Fibroblast of lung (primary cell): ENCODE measurements at regions not wholly inside any gene's neighbourhood (a gene's known extent, or its start where the extent isn't known, plus 50 kb on each side); places are given as distances from the start of the nearest gene placed in this dataset.

Experiments
- DNase-seq, 2 donors: peaks; one replicate each; pipeline versions ENCODE4 v3.0.0 to v3.0.0-alpha.2; 2010; ENCODE audit warnings: low read depth in 2 of 2
- H2AFZ ChIP-seq: 2 replicates; pipeline ENCODE4 v1.5.1; 2012; ENCODE audit warnings: low read length, control low read depth, inconsistent platforms
- H3K27ac ChIP-seq: 2 replicates; pipeline ENCODE4 v1.5.1; 2011; ENCODE audit warnings: low read length, control low read depth; ENCODE audit not compliant: insufficient read depth
- H3K27me3 ChIP-seq: 2 replicates; pipeline ENCODE4 v1.5.1; 2011; ENCODE audit warnings: mild to moderate bottlenecking, low read length; ENCODE audit not compliant: control insufficient read depth, insufficient read depth
- H3K36me3 ChIP-seq: 2 replicates; pipeline ENCODE4 v1.5.1; 2011; ENCODE audit warnings: low read length; ENCODE audit not compliant: control insufficient read depth, insufficient read depth
- H3K4me1 ChIP-seq: 2 replicates; pipeline ENCODE4 v1.5.1; 2011; ENCODE audit warnings: low read length; ENCODE audit not compliant: control insufficient read depth, insufficient read depth; ENCODE audit errors: extremely low read depth
- H3K4me2 ChIP-seq: 2 replicates; pipeline ENCODE4 v1.5.1; 2011; ENCODE audit warnings: low read length, control low read depth; ENCODE audit not compliant: insufficient read depth; ENCODE audit errors: extremely low read depth
- H3K4me3 ChIP-seq, 4 experiments: fragments of 200-600 bp in 1 of 4; sonication (generic) in 1 of 4; replicated peaks in 1 of 4; 2 replicates each; pipeline ENCODE4 v1.5.1; 2011 to 2016; ENCODE audit warnings: low read length in 4 of 4, low read depth in 3 of 4, mild to moderate bottlenecking in 3 of 4, control low read depth in 2 of 4, inconsistent platforms in 1 of 4, mixed read lengths in 1 of 4; ENCODE audit not compliant: insufficient read depth in 1 of 4; ENCODE audit errors: control extremely low read depth in 1 of 4
- H3K79me2 ChIP-seq: 2 replicates; pipeline ENCODE4 v1.5.1; 2012; ENCODE audit warnings: mild to moderate bottlenecking, low read length, inconsistent platforms; ENCODE audit not compliant: control insufficient read depth, insufficient read depth
- H3K9ac ChIP-seq: 2 replicates; pipeline ENCODE4 v1.5.1; 2011; ENCODE audit warnings: mild to moderate bottlenecking, low read length, control low read depth; ENCODE audit not compliant: insufficient read depth
- H3K9me3 ChIP-seq: 2 replicates; pipeline ENCODE4 v1.5.1; 2012; ENCODE audit warnings: low read depth, low read length; ENCODE audit not compliant: control insufficient read depth, insufficient read depth
- H4K20me1 ChIP-seq: 2 replicates; pipeline ENCODE4 v1.5.1; 2011; ENCODE audit warnings: low read length; ENCODE audit not compliant: control insufficient read depth, insufficient read depth; ENCODE audit errors: extremely low read depth
- EZH2 ChIP-seq: IDR thresholded peaks from 2 replicates; pipeline ENCODE4 v1.5.1; 2012; ENCODE audit warnings: low read length, control low read depth, mild to moderate bottlenecking; ENCODE audit errors: missing control alignments
- TF ChIP-seq, protein P1 (sequence below), 2 donors: IDR thresholded peaks in 1 of 2; conservative IDR thresholded peaks in 1 of 2; 1 replicate in 1 of 2; 2 replicates in 1 of 2; pipeline ENCODE4 v1.5.1; 2011 to 2012; ENCODE audit warnings: low read length in 2 of 2, control low read depth in 1 of 2, inconsistent platforms in 1 of 2, low read depth in 1 of 2, mild to moderate bottlenecking in 1 of 2

DNA sequence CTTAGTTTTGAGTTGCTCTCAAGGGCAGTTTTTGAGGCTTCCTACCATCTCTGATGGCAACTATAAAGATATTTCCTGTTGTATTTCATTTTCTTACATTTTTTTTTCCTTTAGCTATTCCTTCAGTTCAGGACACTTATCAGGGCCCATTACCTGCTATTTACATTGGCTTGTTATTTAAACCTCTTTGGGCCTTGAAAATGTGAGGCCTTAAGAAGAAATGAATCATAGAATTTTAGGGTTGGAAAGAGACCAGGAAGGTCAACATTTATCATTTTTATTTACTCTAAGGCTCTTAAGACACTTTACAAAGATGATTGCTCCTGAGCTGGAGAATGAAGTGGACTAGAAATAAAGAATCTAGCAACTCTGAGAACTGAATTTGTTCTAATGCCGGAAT is 335.2 kb downstream of the DTWD2 start:
- no peaks in the 10 kb centered on the region for H3K9me3 ChIP-seq
- H3K27me3 ChIP-seq, result no peaks in the 10 kb centered on the region
- H4K20me1 ChIP-seq, result no peaks in the 10 kb centered on the region
- H2AFZ ChIP-seq, result no peak overlapping the region
- no peaks in the 10 kb centered on the region for H3K79me2 ChIP-seq
- no peak for DNase-seq
- H3K27ac ChIP-seq, result no peak overlapping the region
- H3K9ac ChIP-seq, result no peak overlapping the region
- no peaks in the 10 kb centered on the region for H3K36me3 ChIP-seq
- TF ChIP-seq, protein P1, sequence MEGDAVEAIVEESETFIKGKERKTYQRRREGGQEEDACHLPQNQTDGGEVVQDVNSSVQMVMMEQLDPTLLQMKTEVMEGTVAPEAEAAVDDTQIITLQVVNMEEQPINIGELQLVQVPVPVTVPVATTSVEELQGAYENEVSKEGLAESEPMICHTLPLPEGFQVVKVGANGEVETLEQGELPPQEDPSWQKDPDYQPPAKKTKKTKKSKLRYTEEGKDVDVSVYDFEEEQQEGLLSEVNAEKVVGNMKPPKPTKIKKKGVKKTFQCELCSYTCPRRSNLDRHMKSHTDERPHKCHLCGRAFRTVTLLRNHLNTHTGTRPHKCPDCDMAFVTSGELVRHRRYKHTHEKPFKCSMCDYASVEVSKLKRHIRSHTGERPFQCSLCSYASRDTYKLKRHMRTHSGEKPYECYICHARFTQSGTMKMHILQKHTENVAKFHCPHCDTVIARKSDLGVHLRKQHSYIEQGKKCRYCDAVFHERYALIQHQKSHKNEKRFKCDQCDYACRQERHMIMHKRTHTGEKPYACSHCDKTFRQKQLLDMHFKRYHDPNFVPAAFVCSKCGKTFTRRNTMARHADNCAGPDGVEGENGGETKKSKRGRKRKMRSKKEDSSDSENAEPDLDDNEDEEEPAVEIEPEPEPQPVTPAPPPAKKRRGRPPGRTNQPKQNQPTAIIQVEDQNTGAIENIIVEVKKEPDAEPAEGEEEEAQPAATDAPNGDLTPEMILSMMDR (conservative IDR thresholded peaks at IDR 0.05 in 1 of 2, IDR thresholded peaks at IDR 0.05 in 1 of 2; ENCODE audit: low read depth in 1 of 2, low read length in 2 of 2), result no peak
- TF ChIP-seq EZH2, result no peak
- H3K4me2 ChIP-seq, result no peak overlapping the region
- no peaks in the 10 kb centered on the region for H3K4me1 ChIP-seq
- H3K4me3 ChIP-seq, result no peak overlapping the region

DNA sequence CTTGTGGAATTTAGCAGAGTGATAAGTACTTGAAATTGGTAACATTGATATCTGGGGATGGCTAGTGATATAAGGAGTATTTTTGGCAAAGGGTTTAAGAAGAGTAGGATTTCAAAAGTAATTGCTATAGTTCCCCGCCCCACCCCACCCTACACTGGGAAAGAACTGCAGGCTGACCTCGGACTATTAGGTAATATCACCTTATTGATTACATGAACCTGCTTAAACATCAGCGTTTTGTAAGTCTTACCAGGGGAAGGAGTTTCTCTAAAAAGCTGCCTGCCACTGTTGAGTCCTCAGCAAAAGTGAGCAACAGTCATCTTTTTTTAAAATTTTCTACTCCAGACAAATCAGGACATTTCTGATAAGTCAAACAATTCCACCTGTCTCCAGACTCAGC is 337.3 kb downstream of the DTWD2 start:
- Histone ChIP-seq H3K79me2 (no peaks in the 10 kb centered on the region), H3K27me3 (no peaks in the 10 kb centered on the region), H3K4me2 (no peak overlapping the region), H3K4me3 (no peak overlapping the region), H2AFZ (no peak overlapping the region), H3K9ac (no peak overlapping the region), H4K20me1 (no peaks in the 10 kb centered on the region), H3K27ac (no peak overlapping the region), H3K36me3 (no peaks in the 10 kb centered on the region), H3K4me1 (no peaks in the 10 kb centered on the region), H3K9me3 (no peaks in the 10 kb centered on the region)
- no peak for DNase-seq
- TF ChIP-seq EZH2, result no peak
- TF ChIP-seq, protein P1 (conservative IDR thresholded peaks at IDR 0.05 in 1 of 2, IDR thresholded peaks at IDR 0.05 in 1 of 2; ENCODE audit: low read depth in 1 of 2, low read length in 2 of 2), result no peak

DNA sequence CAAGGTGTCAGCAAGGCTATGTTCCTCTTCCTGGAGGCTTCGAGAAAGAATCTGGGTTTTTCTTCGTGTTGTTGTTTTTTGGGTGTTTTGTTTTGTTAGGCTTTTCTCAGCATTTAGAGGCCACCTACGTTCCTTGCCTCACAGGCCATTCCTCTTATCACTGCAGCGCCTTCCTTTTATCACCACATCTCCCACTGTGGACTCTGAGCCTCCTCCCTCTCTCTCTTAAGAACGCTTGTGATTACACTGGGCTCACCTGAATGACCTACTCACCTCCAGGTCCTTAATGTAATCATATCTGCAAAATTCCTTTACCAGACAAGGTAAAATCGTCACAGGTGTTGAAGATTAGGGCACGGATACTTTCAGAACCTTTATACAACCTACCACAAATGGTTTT is 340.8 kb downstream of the DTWD2 start:
- Histone ChIP-seq H3K9ac (no peak overlapping the region), H2AFZ (no peak overlapping the region), H3K27ac (no peak overlapping the region), H3K79me2 (no peaks in the 10 kb centered on the region), H3K4me2 (no peak overlapping the region), H3K9me3 (no peaks in the 10 kb centered on the region), H3K4me1 (no peaks in the 10 kb centered on the region), H3K36me3 (no peaks in the 10 kb centered on the region), H3K27me3 (no peaks in the 10 kb centered on the region), H3K4me3 (no peak overlapping the region), H4K20me1 (no peaks in the 10 kb centered on the region)
- TF ChIP-seq, protein P1 (conservative IDR thresholded peaks at IDR 0.05 in 1 of 2, IDR thresholded peaks at IDR 0.05 in 1 of 2; ENCODE audit: low read depth in 1 of 2, low read length in 2 of 2), result no peak
- TF ChIP-seq EZH2, result no peak
- DNase-seq, result no peak
